GM21528 (cell line): ENCODE measurements at regions not wholly inside any gene's neighbourhood (a gene's known extent, or its start where the extent isn't known, plus 50 kb on each side); places are given as distances from the start of the nearest gene placed in this dataset.

ENCODE experiments used
- ATAC-seq: cut with Tn5 transposase; IDR thresholded peaks from one replicate; pipeline ENCODE4 v1.9.1; 2021; ENCODE audit warnings: mild to moderate bottlenecking, moderate library complexity; ENCODE audit not compliant: unreplicated experiment, low FRiP score

DNA sequence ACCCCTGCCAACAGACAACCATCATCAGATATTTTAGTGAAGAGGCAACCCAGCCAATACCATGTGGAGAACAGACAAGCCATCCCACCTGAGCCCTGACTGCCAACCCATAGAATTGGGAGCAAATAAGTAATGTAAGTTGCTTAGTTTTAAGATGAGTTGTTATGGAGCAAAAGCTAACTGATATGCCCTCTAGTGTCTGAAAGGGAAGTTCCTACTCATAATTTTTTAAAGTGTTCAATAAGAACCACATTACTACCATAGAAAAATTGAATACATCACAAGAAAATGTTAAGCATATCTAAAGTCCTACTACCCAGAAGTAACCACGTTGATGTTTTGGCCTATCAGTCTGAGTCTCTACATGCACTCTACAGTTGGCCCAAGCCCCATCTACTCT is 50.8 kb upstream of the SLC36A4 start:
- no peak for ATAC-seq

DNA sequence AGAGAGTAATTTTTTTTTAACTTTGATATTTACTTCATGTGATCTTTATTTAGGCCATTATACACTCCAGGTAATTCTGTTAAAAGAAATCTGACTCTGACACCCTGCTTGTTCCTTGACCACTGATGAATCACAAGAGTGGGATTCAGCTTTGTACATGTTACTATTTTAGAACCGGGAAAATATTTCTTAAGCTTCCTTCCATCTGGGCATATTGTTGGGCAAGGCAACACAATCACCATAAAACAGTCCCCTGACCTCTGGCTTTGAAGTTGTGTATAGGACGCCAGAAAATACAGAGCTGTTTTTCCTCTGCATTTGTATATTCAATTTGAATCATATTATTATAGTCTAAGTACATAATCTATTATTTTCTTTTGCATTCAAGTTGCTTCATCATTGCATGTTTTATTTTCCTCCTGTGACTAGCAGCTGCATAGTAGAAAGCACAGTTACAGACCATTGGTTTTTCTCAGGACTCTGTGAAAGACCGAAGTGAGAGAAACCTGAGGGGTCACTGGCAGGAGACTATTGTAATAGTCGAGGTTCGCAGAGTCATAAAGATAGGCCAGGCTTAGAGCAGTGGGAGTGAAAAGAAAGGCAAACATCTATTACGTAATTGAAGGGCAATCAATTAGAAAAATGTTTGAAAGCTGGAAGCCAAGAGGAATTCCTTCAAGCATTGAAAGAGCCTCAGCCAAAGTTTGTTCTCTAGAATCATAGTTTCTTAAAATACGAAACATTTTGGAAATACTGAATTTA is 51.8 kb upstream of the SLC36A4 start:
- ATAC-seq, result no peak

DNA sequence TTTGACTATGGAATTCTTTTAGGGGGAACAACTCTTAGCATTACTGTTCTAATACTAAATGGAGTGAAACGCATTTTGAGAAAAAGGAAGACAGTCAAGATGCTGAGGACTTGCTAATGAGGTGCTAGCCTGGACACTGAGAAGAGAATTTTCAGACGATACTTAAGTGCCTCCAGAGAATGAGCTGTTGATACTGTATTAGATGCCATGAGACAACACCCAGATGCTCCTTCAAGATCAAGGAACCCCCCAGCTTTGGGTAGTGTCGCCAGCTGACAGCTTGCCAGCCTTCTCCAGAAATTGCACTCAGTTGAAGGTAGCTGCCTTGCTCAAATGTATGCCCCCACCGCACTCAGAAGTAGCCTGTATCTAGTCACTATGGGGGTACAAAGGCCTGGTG is 52.5 kb upstream of the SLC36A4 start:
- ATAC-seq, result no peak

DNA sequence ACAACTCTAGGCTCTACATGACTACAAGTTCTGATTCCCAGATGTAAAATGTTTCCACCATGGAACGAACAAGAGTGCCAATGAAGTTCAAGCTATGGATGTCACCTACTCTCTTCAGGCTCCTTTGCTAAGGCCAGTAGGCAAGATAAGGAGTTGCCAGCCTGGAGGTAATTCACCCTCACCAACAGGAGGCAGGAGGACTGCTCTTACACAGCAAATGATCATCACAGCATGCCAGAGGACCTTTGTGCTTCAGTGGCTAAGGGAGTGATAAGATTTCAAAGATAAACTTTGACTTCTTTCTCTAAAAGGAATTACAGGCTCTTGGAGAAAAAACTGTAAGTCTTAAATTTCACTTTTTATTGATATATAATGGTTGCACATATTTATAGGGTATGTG is 54.1 kb upstream of the SLC36A4 start:
- ATAC-seq, result no peak

DNA sequence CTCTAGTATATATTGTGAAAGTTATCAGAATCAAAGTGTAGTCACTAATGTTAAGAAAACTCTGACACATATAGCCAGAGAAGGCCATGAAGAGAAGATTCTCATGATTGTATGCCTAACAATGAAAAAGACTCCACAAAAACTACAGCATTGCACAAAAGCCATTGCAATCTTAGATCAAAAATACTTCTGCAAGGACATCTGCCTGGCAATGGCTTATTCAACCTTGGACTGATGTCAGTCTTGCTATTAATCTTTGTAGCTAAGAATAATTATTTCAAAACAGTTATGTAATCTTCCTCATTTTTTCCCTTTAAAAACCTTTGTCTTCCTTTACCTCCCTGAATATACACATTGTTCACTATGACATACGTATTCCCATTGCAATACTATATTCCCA is 55.3 kb upstream of the SLC36A4 start:
- no peak for ATAC-seq

DNA sequence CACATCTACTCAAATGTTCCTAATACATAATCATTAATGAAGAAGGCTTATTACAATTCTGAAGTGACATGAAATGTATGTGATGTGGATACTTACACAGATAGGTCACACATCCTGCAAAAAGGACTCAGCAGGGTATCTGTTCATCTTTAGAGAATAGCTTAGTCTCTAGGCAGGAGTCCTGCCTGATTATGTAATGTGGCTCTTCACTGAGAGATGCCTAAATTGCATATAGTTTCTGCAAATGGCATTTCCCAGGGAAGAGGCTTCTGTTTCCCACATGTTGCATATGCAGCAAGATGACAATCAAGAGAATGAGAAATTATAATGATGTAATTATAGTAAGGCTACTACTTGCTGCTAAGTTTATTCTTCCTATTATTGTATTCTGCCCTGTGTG is 58.8 kb upstream of the SLC36A4 start:
- ATAC-seq, result no peak

DNA sequence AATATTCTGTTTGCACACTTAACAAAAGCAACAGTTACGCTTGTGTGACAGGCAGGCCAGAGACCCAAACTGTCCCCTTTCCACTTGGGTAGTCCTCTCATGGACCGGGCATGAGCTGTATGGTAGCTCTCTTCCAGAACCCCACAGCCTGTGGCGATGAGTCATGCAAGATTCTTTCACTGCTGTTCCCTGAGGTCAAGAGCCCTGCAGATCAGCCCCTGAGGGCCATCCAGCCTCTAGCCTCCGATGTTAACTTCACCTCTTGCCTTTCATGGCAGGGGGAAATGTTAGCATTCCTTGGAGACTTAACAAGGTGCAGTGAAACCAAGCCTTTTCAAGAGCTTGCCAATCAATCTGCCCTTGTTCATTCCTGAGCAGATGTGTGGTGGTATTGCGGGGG is 63.2 kb upstream of the DEUP1 start:
- no peak for ATAC-seq

DNA sequence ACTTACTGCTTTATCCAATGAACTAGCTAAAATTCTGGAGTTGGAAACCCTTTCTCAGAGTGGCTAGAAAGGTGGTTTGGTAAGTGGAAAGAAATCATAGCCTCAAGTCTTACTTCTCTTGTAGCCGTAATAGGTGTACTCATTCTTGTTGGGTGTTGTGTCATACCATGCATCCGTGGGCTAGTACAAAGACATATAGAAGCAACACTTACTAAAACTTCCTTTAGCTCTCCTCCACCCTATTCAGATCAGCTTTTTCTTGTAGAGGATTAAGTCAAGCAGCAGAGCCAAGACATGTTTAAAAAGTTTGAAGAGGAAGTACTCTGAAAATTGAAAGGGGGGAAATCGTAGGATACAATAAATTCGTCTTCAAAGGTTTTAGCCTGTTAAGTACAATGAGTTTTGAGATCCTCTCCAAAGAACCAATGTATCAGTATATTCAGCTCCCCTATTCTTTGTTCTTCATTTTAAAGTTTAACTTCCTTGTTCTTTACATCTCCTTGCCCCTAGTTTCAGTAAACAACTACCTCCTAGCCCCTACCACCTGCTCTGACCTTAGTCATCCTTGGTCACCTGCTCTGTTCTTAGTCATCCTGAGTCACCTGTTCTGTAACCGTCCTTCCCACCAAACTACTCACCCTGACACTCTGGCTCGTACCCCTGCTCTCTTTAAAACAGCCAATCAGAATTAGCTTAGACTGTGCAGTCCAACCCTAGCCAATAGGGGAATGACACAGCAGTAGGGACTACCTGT is 62.1 kb upstream of the DEUP1 start:
- ATAC-seq, result no peak

DNA sequence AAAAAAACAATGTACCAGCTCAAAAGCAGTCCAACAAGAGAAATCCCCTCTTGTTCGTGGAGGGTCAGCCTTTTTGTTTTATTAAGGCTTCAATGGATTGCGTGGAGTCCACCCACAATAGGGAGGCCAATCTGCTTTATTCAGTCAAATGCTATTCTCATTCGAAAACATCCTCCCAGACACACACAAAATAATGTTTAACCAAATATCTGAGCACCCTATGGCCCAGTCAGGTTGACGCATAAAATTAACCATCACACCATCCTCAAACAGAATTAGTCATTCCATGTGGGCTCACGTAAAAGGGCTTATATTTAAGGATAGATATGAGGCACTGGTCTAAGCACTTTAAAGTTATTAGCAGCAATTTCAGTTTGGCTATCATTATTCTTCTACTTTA is 58.9 kb upstream of the DEUP1 start:
- ATAC-seq, result no peak

DNA sequence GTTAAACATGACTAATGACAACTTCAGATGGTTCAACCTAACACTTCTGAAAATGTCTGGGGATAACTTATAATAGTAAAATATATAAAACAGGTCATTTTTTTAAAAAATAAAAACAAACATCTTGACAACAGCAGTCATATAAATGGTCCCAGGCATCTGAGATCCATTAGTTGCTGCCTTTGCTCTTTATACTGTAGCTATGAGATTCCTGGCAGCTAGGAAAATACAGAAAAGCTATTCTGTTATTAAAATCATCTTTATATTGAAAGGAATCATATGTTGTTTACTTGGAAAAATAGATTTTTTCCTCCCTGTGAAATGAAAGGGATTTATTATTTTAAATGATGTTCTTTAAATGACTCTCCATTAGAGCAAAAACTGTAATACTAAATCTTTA is 55.7 kb upstream of the DEUP1 start:
- ATAC-seq, result no peak

DNA sequence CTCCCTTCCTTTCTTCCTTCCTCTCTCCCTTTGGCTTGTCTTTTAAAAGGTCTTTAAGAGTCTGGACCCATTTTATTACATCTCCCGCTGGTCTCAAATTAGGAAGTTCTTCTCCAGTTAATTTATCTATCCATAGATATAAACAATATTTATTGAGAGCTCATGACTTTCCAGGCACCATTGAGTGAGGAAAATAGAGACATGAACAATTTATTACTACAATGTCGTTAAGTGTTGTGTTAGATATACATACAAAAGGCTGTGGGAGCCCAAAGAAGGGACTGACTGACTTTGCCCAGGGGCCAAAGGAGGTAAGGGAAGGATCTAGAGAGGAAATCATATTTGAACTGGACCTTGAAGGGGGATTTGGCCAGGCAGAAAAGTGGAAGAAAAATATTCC is 51.6 kb upstream of the DEUP1 start:
- no peak for ATAC-seq

DNA sequence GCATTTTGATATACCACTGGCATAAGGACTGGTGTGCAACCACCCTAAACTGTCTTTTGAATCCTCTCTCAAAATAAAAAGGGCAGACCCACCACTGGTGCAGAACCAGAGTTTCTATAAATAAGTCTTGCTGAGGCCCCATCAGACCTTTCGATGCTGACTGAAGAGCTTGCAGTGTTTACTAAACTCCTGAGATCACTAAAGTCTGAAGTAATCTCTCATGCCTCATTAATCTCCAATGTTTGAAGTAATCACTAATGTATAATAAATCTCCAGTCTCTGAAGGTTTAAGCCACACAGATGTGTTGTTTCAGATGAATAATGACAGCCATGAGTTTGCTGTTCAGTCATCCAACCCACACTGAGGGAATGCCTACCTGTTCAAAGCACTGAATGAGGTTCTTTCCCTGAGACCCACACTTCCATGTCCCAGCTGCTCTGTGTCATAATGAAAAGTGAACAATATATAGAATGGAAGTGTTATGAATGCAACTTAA is 50.6 kb upstream of the DEUP1 start:
- peak; percentile 65 for ATAC-seq
